ENCODE measurements at regions not wholly inside any gene's neighbourhood (a gene's known extent, or its start where the extent isn't known, plus 50 kb on each side); places are given as distances from the start of the nearest gene placed in this dataset.

- ChIA-PET POLR2A (no interaction called here), CTCF (no interaction called here)
- Histone ChIP-seq H2AFZ (ENCODE audit: low read depth, low read length) (no peak overlapping the region), H3K27ac (ENCODE audit: insufficient read depth, low read depth, low read length) (no peak overlapping the region), H3K9me3 (replicated peaks; ENCODE audit: control insufficient read depth, insufficient read depth, low read length) (no peaks in the 10 kb centered on the region), H3K36me3 (ENCODE audit: control insufficient read depth in 2 of 2, extremely low read depth in 1 of 2, insufficient read depth in 2 of 2, low read length in 2 of 2) (no peaks in the 10 kb centered on the region), H3K4me1 (ENCODE audit: control insufficient read depth, extremely low read depth, insufficient read depth, low read length) (no peaks in the 10 kb centered on the region), H3K9ac (replicated peaks; ENCODE audit: extremely low read depth, insufficient read depth, low read length) (no peak overlapping the region), H4K20me1 (replicated peaks; ENCODE audit: control insufficient read depth, extremely low read depth, insufficient read depth, low read length) (no peaks in the 10 kb centered on the region), H3K79me2 (ENCODE audit: control insufficient read depth, insufficient read depth, low read length) (no peaks in the 10 kb centered on the region), H3K4me2 (ENCODE audit: insufficient read depth, low read length) (no peak overlapping the region), H3K4me3 (replicated peaks in 1 of 3; ENCODE audit: insufficient read depth in 1 of 3, low read depth in 1 of 3, low read length in 3 of 3) (no peak overlapping the region), H3K27me3 (ENCODE audit: control insufficient read depth in 2 of 2, insufficient read depth in 2 of 2, low read length in 2 of 2) (no peaks in the 10 kb centered on the region), H3K9me1 (replicated peaks; ENCODE audit: control insufficient read depth, extremely low read depth, insufficient read depth, low read length) (no peaks in the 10 kb centered on the region)
- DNase-seq (ENCODE audit: low read depth, low spot score) (no peak), FAIRE-seq (no peak)
- no TSS peak for BruUV-seq (replicated peaks)
- intact Hi-C loops (cut with micrococcal nuclease): no loop called here
- dilution Hi-C loops (cut with MboI; ENCODE audit: extremely low pct_ligation_motif_present, low sequenced_read_pairs): no loop called here
- TF ChIP-seq JUN (IDR thresholded peaks at IDR 0.05; ENCODE audit: borderline replicate concordance, insufficient read depth, insufficient read length, low read depth): no peak
- TF ChIP-seq, protein P1, sequence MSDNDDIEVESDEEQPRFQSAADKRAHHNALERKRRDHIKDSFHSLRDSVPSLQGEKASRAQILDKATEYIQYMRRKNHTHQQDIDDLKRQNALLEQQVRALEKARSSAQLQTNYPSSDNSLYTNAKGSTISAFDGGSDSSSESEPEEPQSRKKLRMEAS (IDR thresholded peaks at IDR 0.05; ENCODE audit: insufficient read depth, insufficient read length): no peak
- no peak for TF ChIP-seq CTCF (IDR thresholded peaks at IDR 0.05; ENCODE audit: extremely low read depth in 1 of 2, insufficient read depth in 1 of 2, low read depth in 1 of 2, low read length in 2 of 2)
- TF ChIP-seq POLR2AphosphoS5 (IDR thresholded peaks at IDR 0.05; ENCODE audit: insufficient read depth, low read depth, low read length): no peak
- no peak for TF ChIP-seq MYC (IDR thresholded peaks at IDR 0.05; ENCODE audit: low read depth, low read length)
- no peak for TF ChIP-seq FOS (IDR thresholded peaks at IDR 0.05; ENCODE audit: borderline replicate concordance, insufficient read depth, low read length)
- TF ChIP-seq GATA2 (IDR thresholded peaks at IDR 0.05; ENCODE audit: insufficient read depth, insufficient read length, low read depth, low read length): no peak
- no peak for TF ChIP-seq EZH2 (IDR thresholded peaks at IDR 0.05; ENCODE audit: borderline replicate concordance, low read depth, low read length, severe bottlenecking)
- TF ChIP-seq POLR2A (IDR thresholded peaks at IDR 0.05; ENCODE audit: low read depth, low read length): no peak
These were observed 1109.5 kb downstream of the SLITRK1 start for GRCh38 chr13:82772816-82773215.

All from endothelial cell of umbilical vein (primary cell).